Left ventricle myocardium inferior (tissue), 1 donor: ENCODE measurements at regions not wholly inside any gene's neighbourhood (a gene's known extent, or its start where the extent isn't known, plus 50 kb on each side); places are given as distances from the start of the nearest gene placed in this dataset.

Experiments used
- DNase-seq: peaks from one replicate; pipeline ENCODE4 v3.0.0-alpha.2; 2020
- H3K27ac ChIP-seq: fragments of 200-600 bp; replicated peaks from 2 replicates; pipeline ENCODE4 v1.8.0; 2021
- H3K27me3 ChIP-seq: fragments of 200-600 bp; 2 replicates; pipeline ENCODE4 v1.8.0; 2021; ENCODE audit warnings: low read depth
- H3K36me3 ChIP-seq: fragments of 200-600 bp; 2 replicates; pipeline ENCODE4 v1.8.0; 2021
- H3K4me1 ChIP-seq: fragments of 200-600 bp; 2 replicates; pipeline ENCODE4 v1.8.0; 2021
- H3K4me3 ChIP-seq: fragments of 200-600 bp; 2 replicates; pipeline ENCODE4 v1.8.0; 2021; ENCODE audit warnings: mild to moderate bottlenecking, moderate library complexity
- H3K9me3 ChIP-seq: fragments of 200-600 bp; replicated peaks from 2 replicates; pipeline ENCODE4 v1.8.0; 2021
- intact Hi-C: fragments of 100-400 bp; cut with micrococcal nuclease; formaldehyde crosslinking; loops from one replicate; pipeline ENCODE4 v1.11.0; 2022
- TF ChIP-seq, protein P1 (sequence below): fragments of 200-600 bp; IDR thresholded peaks from 2 replicates; pipeline ENCODE4 v1.8.0; 2021; ENCODE audit warnings: antibody characterized with exemption, mild to moderate bottlenecking, borderline replicate concordance
- donor health status: DM: no; HTN: yes; CAD: no; lungs with severe emphysema.

DNA sequence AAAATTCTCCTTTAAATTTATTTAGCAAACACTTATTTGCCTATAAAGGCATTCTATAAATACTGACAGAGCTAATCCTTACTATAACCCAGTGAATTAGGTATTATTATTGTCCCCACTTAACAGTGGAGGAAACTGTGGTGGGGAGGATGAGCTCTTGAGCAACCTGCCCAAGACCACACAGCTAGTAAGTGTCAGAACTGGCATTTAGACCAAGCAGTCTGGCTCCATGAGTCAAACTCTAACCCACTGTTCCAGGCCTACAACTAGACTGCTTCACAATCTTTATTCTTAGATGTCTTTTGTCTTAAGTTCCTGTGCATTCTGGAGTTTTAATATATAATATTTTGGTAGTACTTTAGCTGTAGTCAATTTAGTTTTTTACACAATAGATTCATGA, 530.8 kb downstream of the BCKDHB start:
- H3K9me3 ChIP-seq, result peaks cover under 1% of the 10 kb centered on the region

DNA sequence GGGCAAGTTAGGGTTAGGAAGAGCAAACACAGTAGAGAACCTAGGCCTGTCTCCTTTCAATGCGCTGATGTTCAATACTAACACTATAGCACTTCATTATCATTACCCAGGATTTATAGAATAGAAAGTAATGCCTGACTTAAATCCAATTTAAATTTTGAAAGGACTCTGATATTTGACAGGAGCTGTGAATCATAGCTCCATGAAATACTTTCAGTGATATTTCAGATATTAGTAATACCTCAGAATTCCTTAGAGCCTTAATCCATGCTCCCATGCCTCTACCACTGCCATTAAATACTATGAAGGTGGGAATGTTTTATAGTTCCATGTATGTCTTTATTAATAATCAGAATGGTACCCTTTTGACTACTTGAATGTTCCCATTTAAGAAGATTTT, 530.2 kb downstream of the BCKDHB start:
- H3K36me3 ChIP-seq, result no peaks in the 10 kb centered on the region
- TF ChIP-seq, protein P1, sequence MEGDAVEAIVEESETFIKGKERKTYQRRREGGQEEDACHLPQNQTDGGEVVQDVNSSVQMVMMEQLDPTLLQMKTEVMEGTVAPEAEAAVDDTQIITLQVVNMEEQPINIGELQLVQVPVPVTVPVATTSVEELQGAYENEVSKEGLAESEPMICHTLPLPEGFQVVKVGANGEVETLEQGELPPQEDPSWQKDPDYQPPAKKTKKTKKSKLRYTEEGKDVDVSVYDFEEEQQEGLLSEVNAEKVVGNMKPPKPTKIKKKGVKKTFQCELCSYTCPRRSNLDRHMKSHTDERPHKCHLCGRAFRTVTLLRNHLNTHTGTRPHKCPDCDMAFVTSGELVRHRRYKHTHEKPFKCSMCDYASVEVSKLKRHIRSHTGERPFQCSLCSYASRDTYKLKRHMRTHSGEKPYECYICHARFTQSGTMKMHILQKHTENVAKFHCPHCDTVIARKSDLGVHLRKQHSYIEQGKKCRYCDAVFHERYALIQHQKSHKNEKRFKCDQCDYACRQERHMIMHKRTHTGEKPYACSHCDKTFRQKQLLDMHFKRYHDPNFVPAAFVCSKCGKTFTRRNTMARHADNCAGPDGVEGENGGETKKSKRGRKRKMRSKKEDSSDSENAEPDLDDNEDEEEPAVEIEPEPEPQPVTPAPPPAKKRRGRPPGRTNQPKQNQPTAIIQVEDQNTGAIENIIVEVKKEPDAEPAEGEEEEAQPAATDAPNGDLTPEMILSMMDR, result no peak

More for the DNA sequence above, 530.8 kb downstream of the BCKDHB start:
- no peak for DNase-seq
- Histone ChIP-seq H3K27ac (no peak overlapping the region), H3K4me3 (no peak overlapping the region), H3K36me3 (no peaks in the 10 kb centered on the region), H3K4me1 (no peaks in the 10 kb centered on the region), H3K27me3 (no peaks in the 10 kb centered on the region)
- intact Hi-C loops, result no loop called here
- TF ChIP-seq, protein P1, result no peak

DNA sequence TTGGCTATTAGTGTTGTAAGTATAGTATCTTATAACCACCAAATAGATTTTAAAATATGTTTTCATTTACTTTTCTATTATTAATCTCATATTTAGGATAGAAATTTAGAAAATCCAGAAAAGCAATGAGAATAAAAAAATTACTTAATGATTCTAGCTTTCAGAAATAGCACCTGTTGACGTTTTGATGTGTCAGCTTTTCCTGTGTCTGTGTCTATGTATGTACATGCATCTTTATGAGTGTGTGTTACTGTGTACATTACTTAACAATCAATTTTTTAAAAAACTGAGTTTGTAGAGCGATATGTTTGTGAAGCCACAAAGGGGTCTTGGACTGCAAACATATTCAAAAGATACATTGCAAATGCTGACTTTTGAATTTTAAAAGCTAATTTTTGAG, 526.9 kb downstream of the BCKDHB start:
- no peaks in the 10 kb centered on the region for H3K36me3 ChIP-seq
- H3K27me3 ChIP-seq, result no peaks in the 10 kb centered on the region
- no peak overlapping the region for H3K4me3 ChIP-seq
- intact Hi-C loops, result no loop called here
- no peak for DNase-seq
- H3K27ac ChIP-seq, result no peak overlapping the region
- H3K4me1 ChIP-seq, result no peaks in the 10 kb centered on the region
- TF ChIP-seq, protein P1, result no peak
- H3K9me3 ChIP-seq, result peaks cover 36% of the 10 kb centered on the region

More for the DNA sequence above, 530.2 kb downstream of the BCKDHB start:
- DNase-seq, result no peak
- Histone ChIP-seq H3K27me3 (no peaks in the 10 kb centered on the region), H3K4me3 (no peak overlapping the region), H3K9me3 (peaks cover 6% of the 10 kb centered on the region), H3K27ac (no peak overlapping the region), H3K4me1 (no peaks in the 10 kb centered on the region)
- intact Hi-C loops, result no loop called here

DNA sequence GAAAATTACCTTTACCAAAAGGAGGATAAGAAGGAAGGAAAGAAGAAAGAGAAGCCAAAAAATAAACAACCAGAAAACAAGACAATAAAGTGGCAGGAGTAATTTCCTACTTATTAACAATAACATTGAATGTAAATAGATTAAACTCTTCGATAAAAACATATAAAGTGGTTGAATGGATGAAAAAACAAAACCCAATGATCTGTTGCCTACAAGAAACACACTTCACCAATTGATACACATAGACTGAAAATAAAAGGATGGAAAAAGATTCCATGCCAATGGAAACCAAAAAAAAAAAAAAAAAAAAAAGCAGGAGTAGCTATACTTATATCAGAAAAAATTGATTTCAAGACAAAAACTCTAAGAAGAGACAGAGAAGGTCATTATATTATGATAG, 518.9 kb downstream of the BCKDHB start:
- DNase-seq, result no peak
- H3K36me3 ChIP-seq, result no peaks in the 10 kb centered on the region
- H3K27ac ChIP-seq, result no peak overlapping the region
- TF ChIP-seq, protein P1, result no peak
- no peaks in the 10 kb centered on the region for H3K27me3 ChIP-seq
- H3K4me3 ChIP-seq, result no peak overlapping the region
- H3K4me1 ChIP-seq, result peaks cover 4% of the 10 kb centered on the region
- intact Hi-C loops, result no loop called here
- peaks cover 67% of the 10 kb centered on the region for H3K9me3 ChIP-seq

DNA sequence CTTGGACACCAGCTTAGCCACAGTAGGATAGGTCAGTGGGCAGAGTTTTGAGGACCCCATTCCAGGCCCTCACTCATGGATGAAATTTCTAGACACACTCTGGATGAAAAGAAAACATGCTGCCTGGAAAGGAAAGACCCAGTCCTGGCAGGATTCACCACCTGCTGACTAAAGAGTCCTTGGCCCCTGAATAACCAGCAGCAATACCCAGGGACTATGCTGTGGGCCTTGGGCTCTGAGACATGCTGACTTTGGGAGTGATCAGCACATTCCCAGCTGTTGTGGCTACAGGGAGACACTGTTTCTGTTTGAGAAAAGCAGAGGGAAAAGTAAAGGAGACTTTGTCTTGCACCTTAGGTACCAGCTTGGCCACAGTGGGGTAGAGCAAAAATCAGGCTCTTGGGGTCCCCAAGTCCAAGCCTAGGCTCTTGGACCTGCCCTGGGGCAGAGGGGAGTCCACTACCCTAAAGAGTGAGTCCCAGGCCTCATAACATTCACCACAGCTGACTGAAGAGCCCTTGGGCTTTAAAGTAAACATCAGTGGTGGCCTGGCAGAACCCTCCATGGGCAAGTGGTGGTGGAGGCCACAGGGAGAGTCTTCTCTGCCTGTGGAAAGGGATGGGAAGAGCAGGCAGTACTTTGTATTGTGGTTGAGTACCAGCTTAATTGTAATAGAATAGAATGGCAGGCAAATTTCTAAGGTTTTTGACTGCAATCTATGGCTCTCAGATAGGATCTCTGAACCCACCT, 516.8 kb downstream of the BCKDHB start:
- Histone ChIP-seq H3K27ac (no peak overlapping the region), H3K9me3 (peaks cover 46% of the 10 kb centered on the region), H3K36me3 (no peaks in the 10 kb centered on the region), H3K4me3 (no peak overlapping the region), H3K27me3 (no peaks in the 10 kb centered on the region), H3K4me1 (peaks cover 4% of the 10 kb centered on the region)
- no peak for DNase-seq
- intact Hi-C loops, result no loop called here
- TF ChIP-seq, protein P1, result no peak
